OCI-LY3 (cell line): ENCODE measurements at regions not wholly inside any gene's neighbourhood (a gene's known extent, or its start where the extent isn't known, plus 50 kb on each side); places are given as distances from the start of the nearest gene placed in this dataset.

Experiments
- H2AFZ ChIP-seq: fragments of 200-600, 300-600 bp; shearing (Covaris generic); 2 replicates; pipeline ENCODE4 v1.6.0; 2014; ENCODE audit warnings: antibody characterized with exemption, low read depth, low read length
- H3K27ac ChIP-seq: fragments of 200-600, 300-600 bp; sonication (generic); 2 replicates; pipeline ENCODE4 v1.5.1; 2014; ENCODE audit warnings: mild to moderate bottlenecking, low read length, moderate library complexity, mixed read lengths
- H3K27me3 ChIP-seq: fragments of 200-600, 300-600 bp; sonication (generic); 2 replicates; pipeline ENCODE4 v1.6.1; 2014; ENCODE audit warnings: low read depth, low read length, mixed read lengths
- H3K36me3 ChIP-seq: fragments of 200-600, 300-600 bp; sonication (generic); replicated peaks from 2 replicates; pipeline ENCODE3; 2014; ENCODE audit warnings: low read depth, low read length, mixed read lengths
- H3K4me1 ChIP-seq: fragments of 300-600, 200-600 bp; sonication (generic); 2 replicates; pipeline ENCODE4 v1.6.1; 2014; ENCODE audit warnings: low read length, mixed read lengths
- H3K4me2 ChIP-seq: fragments of 200-600, 300-600 bp; sonication (generic); 2 replicates; pipeline ENCODE4 v1.6.1; 2014; ENCODE audit warnings: low read length, mixed read lengths
- H3K4me3 ChIP-seq: fragments of 300-600, 200-600 bp; sonication (generic); 2 replicates; pipeline ENCODE4 v1.5.1; 2014; ENCODE audit warnings: antibody characterized with exemption, mild to moderate bottlenecking, low read length, moderate library complexity
- H3K79me2 ChIP-seq: fragments of 300-600, 200-600 bp; shearing (Covaris generic); 2 replicates; pipeline ENCODE4 v1.6.1; 2014; ENCODE audit warnings: mild to moderate bottlenecking, low read length, mixed read lengths
- H3K9ac ChIP-seq: fragments of 300-600, 200-600 bp; shearing (Covaris generic); 2 replicates; pipeline ENCODE4 v1.6.0; 2014; ENCODE audit warnings: mild to moderate bottlenecking, low read length, moderate library complexity
- H3K9me3 ChIP-seq: fragments of 200-600, 300-600 bp; shearing (Covaris generic); 2 replicates; pipeline ENCODE4 v1.6.1; 2014; ENCODE audit warnings: low read length, mixed read lengths; ENCODE audit not compliant: insufficient read depth
- H4K20me1 ChIP-seq: fragments of 200-600, 300-600 bp; sonication (generic); 2 replicates; pipeline ENCODE4 v1.6.1; 2016; ENCODE audit warnings: low read length, mixed read lengths; ENCODE audit not compliant: insufficient read depth
- EZH2phosphoT487 ChIP-seq: fragments of 200-600 bp; shearing (Covaris generic); IDR thresholded peaks from 2 replicates; pipeline ENCODE4 v1.6.1; 2018; ENCODE audit warnings: antibody characterized with exemption, mixed run types, low read depth
- TF ChIP-seq, protein P1 (sequence below): fragments of 200-600, 300-600 bp; sonication (generic); IDR thresholded peaks from 2 replicates; pipeline ENCODE4 v1.5.1; 2014; ENCODE audit warnings: antibody characterized with exemption, low read length, low read depth

DNA sequence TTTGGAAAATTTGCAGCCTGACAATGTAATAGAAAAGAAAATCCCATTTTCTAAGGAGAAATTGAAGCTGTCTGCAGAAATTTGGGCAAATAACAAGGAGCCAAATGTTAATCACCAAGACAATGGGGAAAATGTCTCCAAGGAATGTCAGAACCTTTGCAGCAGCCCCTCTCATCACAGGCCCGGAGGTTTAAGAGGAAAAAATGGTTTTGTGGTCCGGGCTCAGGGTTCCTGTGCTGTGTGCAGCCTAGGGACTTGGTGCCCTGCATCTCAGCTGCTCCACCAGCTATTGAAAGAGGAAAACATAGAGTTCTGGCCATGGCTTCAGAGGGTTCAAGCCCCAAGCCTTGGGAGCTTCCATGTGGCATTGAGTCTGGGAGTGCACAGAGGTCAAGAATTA, 298.9 kb downstream of the ATXN7L3B start:
- no peaks in the 10 kb centered on the region for H3K4me1 ChIP-seq
- no peak overlapping the region for H3K9ac ChIP-seq
- no peak overlapping the region for H3K27ac ChIP-seq
- H3K27me3 ChIP-seq = no peaks in the 10 kb centered on the region
- H3K9me3 ChIP-seq = no peaks in the 10 kb centered on the region
- H4K20me1 ChIP-seq = no peaks in the 10 kb centered on the region
- H3K36me3 ChIP-seq = no peaks in the 10 kb centered on the region
- no peak overlapping the region for H3K4me3 ChIP-seq
- H3K79me2 ChIP-seq = no peaks in the 10 kb centered on the region
- H2AFZ ChIP-seq = no peak overlapping the region
- H3K4me2 ChIP-seq = no peak overlapping the region
- TF ChIP-seq, protein P1, sequence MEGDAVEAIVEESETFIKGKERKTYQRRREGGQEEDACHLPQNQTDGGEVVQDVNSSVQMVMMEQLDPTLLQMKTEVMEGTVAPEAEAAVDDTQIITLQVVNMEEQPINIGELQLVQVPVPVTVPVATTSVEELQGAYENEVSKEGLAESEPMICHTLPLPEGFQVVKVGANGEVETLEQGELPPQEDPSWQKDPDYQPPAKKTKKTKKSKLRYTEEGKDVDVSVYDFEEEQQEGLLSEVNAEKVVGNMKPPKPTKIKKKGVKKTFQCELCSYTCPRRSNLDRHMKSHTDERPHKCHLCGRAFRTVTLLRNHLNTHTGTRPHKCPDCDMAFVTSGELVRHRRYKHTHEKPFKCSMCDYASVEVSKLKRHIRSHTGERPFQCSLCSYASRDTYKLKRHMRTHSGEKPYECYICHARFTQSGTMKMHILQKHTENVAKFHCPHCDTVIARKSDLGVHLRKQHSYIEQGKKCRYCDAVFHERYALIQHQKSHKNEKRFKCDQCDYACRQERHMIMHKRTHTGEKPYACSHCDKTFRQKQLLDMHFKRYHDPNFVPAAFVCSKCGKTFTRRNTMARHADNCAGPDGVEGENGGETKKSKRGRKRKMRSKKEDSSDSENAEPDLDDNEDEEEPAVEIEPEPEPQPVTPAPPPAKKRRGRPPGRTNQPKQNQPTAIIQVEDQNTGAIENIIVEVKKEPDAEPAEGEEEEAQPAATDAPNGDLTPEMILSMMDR = no peak
- TF ChIP-seq EZH2phosphoT487 = no peak

GRCh38 chr12:74846116-74846515, 308.5 kb downstream of the ATXN7L3B start:
- H4K20me1 ChIP-seq = no peaks in the 10 kb centered on the region
- no peak overlapping the region for H3K4me3 ChIP-seq
- no peaks in the 10 kb centered on the region for H3K4me1 ChIP-seq
- no peaks in the 10 kb centered on the region for H3K36me3 ChIP-seq
- no peaks in the 10 kb centered on the region for H3K79me2 ChIP-seq
- TF ChIP-seq, protein P1 = no peak
- H3K27ac ChIP-seq = no peak overlapping the region
- H3K4me2 ChIP-seq = no peak overlapping the region
- H2AFZ ChIP-seq = no peak overlapping the region
- H3K9ac ChIP-seq = no peak overlapping the region
- no peaks in the 10 kb centered on the region for H3K9me3 ChIP-seq
- H3K27me3 ChIP-seq = no peaks in the 10 kb centered on the region

DNA sequence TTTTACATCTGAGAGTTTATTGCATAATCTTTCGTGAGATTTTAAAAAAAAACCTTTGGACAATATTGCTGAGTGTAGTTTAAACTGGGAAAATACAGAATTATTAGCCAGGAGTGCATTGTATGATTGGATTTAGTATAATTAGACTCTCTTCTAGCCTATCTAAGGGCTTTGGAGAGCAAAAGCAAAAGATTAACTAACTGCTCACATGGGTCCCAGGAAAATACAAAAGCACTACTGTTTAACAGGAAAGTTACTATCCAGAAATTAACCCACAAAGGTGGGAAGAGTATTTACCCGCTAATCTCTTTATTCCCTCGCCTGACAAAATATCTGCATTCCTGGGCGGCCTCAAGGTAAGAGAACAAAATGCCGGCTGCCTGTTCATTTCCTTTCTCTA, 309.5 kb downstream of the ATXN7L3B start:
- no peaks in the 10 kb centered on the region for H3K9me3 ChIP-seq
- H3K4me2 ChIP-seq = no peak overlapping the region
- no peaks in the 10 kb centered on the region for H3K27me3 ChIP-seq
- TF ChIP-seq EZH2phosphoT487 = no peak
- TF ChIP-seq, protein P1 = no peak
- no peaks in the 10 kb centered on the region for H3K79me2 ChIP-seq
- H3K27ac ChIP-seq = no peak overlapping the region
- no peak overlapping the region for H3K9ac ChIP-seq
- no peak overlapping the region for H2AFZ ChIP-seq
- no peaks in the 10 kb centered on the region for H3K4me1 ChIP-seq
- no peak overlapping the region for H3K4me3 ChIP-seq
- H4K20me1 ChIP-seq = no peaks in the 10 kb centered on the region
- H3K36me3 ChIP-seq = no peaks in the 10 kb centered on the region

DNA sequence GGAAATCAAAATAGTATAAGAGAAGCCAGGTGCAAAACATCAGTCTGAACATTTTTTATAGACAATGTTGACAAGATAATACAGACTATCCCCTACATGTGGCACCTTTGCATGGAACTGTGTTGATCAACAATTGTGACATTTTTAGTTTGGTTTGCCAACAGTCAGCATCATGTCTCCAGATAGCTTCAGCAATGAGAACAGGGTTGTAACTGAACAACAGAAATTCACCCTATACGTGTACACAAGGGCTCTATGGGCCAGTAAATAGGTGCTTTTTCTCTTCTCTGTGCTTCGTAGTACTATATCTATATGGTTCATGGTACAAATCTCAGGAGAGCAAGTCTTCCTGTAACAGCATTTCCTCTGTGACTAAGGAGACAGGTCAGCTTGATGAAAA, 310.4 kb downstream of the ATXN7L3B start:
- H3K9me3 ChIP-seq = no peaks in the 10 kb centered on the region
- H4K20me1 ChIP-seq = no peaks in the 10 kb centered on the region
- no peak overlapping the region for H3K9ac ChIP-seq
- no peak overlapping the region for H3K4me2 ChIP-seq
- H3K27ac ChIP-seq = no peak overlapping the region
- no peaks in the 10 kb centered on the region for H3K36me3 ChIP-seq
- no peaks in the 10 kb centered on the region for H3K79me2 ChIP-seq
- H3K27me3 ChIP-seq = no peaks in the 10 kb centered on the region
- no peak overlapping the region for H2AFZ ChIP-seq
- TF ChIP-seq EZH2phosphoT487 = no peak
- no peaks in the 10 kb centered on the region for H3K4me1 ChIP-seq
- H3K4me3 ChIP-seq = no peak overlapping the region

GRCh38 chr12:74849801-74850200, 312.2 kb downstream of the ATXN7L3B start:
- Histone ChIP-seq H4K20me1 (no peaks in the 10 kb centered on the region), H3K79me2 (no peaks in the 10 kb centered on the region), H2AFZ (no peak overlapping the region), H3K9ac (no peak overlapping the region), H3K27ac (no peak overlapping the region), H3K4me2 (no peak overlapping the region), H3K27me3 (no peaks in the 10 kb centered on the region), H3K9me3 (no peaks in the 10 kb centered on the region), H3K4me1 (no peaks in the 10 kb centered on the region), H3K36me3 (no peaks in the 10 kb centered on the region), H3K4me3 (no peak overlapping the region)
- TF ChIP-seq, protein P1 = peak; percentile 42
- no peak for TF ChIP-seq EZH2phosphoT487
